HUDEP-2 (cell line): ENCODE measurements at regions not wholly inside any gene's neighbourhood (a gene's known extent, or its start where the extent isn't known, plus 50 kb on each side); places are given as distances from the start of the nearest gene placed in this dataset.
A peak's percentile ranks its signal among the peaks of the same experiment; 100 is the strongest.

ENCODE experiments used
- DNase-seq, 76 experiments: peaks; one replicate each; lab custom pipeline; 2025; ENCODE audit not compliant: unreplicated experiment in 76 of 76; lab: John Stamatoyannopoulos, UW

GRCh38 chr9:80952363-80952922 is 736.9 kb downstream of the TLE1 start:
- DNase-seq, result no peak

GRCh38 chr9:80951675-80952074 is 737.7 kb downstream of the TLE1 start:
- peak in 7 of 76 experiments; percentile 1 to 18 (median 4) for DNase-seq

GRCh38 chr9:80948876-80949275 is 740.5 kb downstream of the TLE1 start:
- no peak for DNase-seq

- no peak for DNase-seq
These were observed 741.3 kb downstream of the TLE1 start for GRCh38 chr9:80948066-80948465.

- no peak for DNase-seq
These were observed 742.7 kb downstream of the TLE1 start for GRCh38 chr9:80946496-80947170.

- no peak for DNase-seq
These were observed 743.9 kb downstream of the TLE1 start for GRCh38 chr9:80945436-80945835.

GRCh38 chr9:80937645-80938044 is 751.7 kb downstream of the TLE1 start:
- DNase-seq, result no peak

GRCh38 chr9:80934095-80934494 is 755.3 kb downstream of the TLE1 start:
- no peak for DNase-seq

- no peak for DNase-seq
These were observed 756.2 kb downstream of the TLE1 start for GRCh38 chr9:80932947-80933780.

- no peak for DNase-seq
These were observed 757.2 kb downstream of the TLE1 start for GRCh38 chr9:80932181-80932580.

GRCh38 chr9:80931163-80931562 is 758.2 kb downstream of the TLE1 start:
- peak in 17 of 76 experiments; percentile 1 to 49 (median 22) for DNase-seq

GRCh38 chr9:80928697-80929096 is 760.6 kb downstream of the TLE1 start:
- no peak for DNase-seq

GRCh38 chr9:80926611-80927010 is 762.7 kb downstream of the TLE1 start:
- DNase-seq, result no peak

- DNase-seq, result no peak
These were observed 766.8 kb downstream of the TLE1 start for GRCh38 chr9:80922544-80922943.

- DNase-seq, result no peak
These were observed 782.6 kb downstream of the TLE1 start for GRCh38 chr9:80906728-80907127.

GRCh38 chr9:80899208-80899607 is 790.1 kb downstream of the TLE1 start:
- DNase-seq, result no peak

- DNase-seq, result no peak
These were observed 796.2 kb downstream of the TLE1 start for GRCh38 chr9:80893190-80893589.

GRCh38 chr9:80892703-80893102 is 796.6 kb downstream of the TLE1 start:
- no peak for DNase-seq

GRCh38 chr9:80890124-80890523 is 799.2 kb downstream of the TLE1 start:
- DNase-seq, result no peak

GRCh38 chr9:80885894-80886293 is 803.5 kb downstream of the TLE1 start:
- no peak for DNase-seq

- no peak for DNase-seq
These were observed 805.3 kb downstream of the TLE1 start for GRCh38 chr9:80883826-80884579.
